Activated naive CD8-positive, alpha-beta T cell treated with anti-CD3 and anti-CD28 coated beads, Interleukin-2, amount 10 ng/mL, durations not matched to agents 7 days and 5 days (primary cell): ENCODE measurements at regions not wholly inside any gene's neighbourhood (a gene's known extent, or its start where the extent isn't known, plus 50 kb on each side); places are given as distances from the start of the nearest gene placed in this dataset.
"Not testable (repeated sequence)": the region's sequence is repeated elsewhere in the genome, so short reads cannot be mapped to it uniquely, and the experiment has no call there.

Source experiments
- ATAC-seq: fragments of 150-1000 bp; cut with Tn5 transposase; one replicate; pipeline ENCODE4 v1.10.0; 2021; ENCODE audit warnings: low read depth, moderate library complexity
- POLR2A ChIA-PET: fragments of 350-600 bp; sonication (Branson Sonifier 250); formaldehyde crosslinking; loops from one replicate; lab custom pipeline; 2021; ENCODE audit warnings: antibody characterized with exemption; lab: Charles Lee
- DNase-seq: peaks from one replicate; pipeline ENCODE4 v3.0.0; 2021
- H3K27ac Mint-ChIP-seq: one replicate; pipeline ENCODE4 v1.8.0; 2022; ENCODE audit warnings: mild to moderate bottlenecking, mixed read lengths
- H3K27me3 Mint-ChIP-seq: one replicate; pipeline ENCODE4 v1.8.0; 2022; ENCODE audit warnings: mild to moderate bottlenecking, moderate library complexity, mixed read lengths
- H3K36me3 Mint-ChIP-seq: one replicate; pipeline ENCODE4 v1.8.0; 2021; ENCODE audit warnings: mild to moderate bottlenecking, mixed read lengths
- H3K4me1 Mint-ChIP-seq: one replicate; pipeline ENCODE4 v1.8.0; 2021; ENCODE audit warnings: mixed read lengths
- H3K4me3 Mint-ChIP-seq: one replicate; pipeline ENCODE4 v1.8.0; 2022; ENCODE audit warnings: mild to moderate bottlenecking, moderate library complexity, mixed read lengths
- H3K9me3 Mint-ChIP-seq: one replicate; pipeline ENCODE4 v1.8.0; 2021; ENCODE audit warnings: mixed read lengths

GRCh38 chr2:7094231-7094741 lies 177.1 kb downstream of the RNF144A start:
- DNase-seq (no peak), ATAC-seq (no peak)
- Mint-ChIP-seq H3K4me1 (peaks cover 5% of the 10 kb centered on the region), H3K27ac (no peak overlapping the region), H3K4me3 (no peak overlapping the region), H3K9me3 (no peaks in the 10 kb centered on the region), H3K36me3 (peaks cover 1% of the 10 kb centered on the region), H3K27me3 (no peaks in the 10 kb centered on the region)
- POLR2A ChIA-PET: no interaction called here

- Mint-ChIP-seq H3K4me3 (peak overlapping the region; percentile 55), H3K9me3 (no peaks in the 10 kb centered on the region), H3K27me3 (no peaks in the 10 kb centered on the region), H3K36me3 (no peaks in the 10 kb centered on the region), H3K27ac (no peak overlapping the region), H3K4me1 (peaks cover 5% of the 10 kb centered on the region)
- DNase-seq: no peak
- ATAC-seq: no peak
- POLR2A ChIA-PET: interaction anchor here (0.5 kb wide), 1 partner anchor 550 kb away, joined by 4 read pairs; no protein-coding TSS in a partner anchor
These were observed 179.6 kb downstream of the RNF144A start for GRCh38 chr2:7096726-7097352.

- Mint-ChIP-seq H3K27me3 (no peaks in the 10 kb centered on the region), H3K27ac (no peak overlapping the region), H3K4me3 (peak overlapping the region; percentile 55), H3K9me3 (no peaks in the 10 kb centered on the region), H3K4me1 (peaks cover 5% of the 10 kb centered on the region), H3K36me3 (no peaks in the 10 kb centered on the region)
- peak; percentile 92 for ATAC-seq
- peak; percentile 85 for DNase-seq
- POLR2A ChIA-PET: no interaction called here
These were observed 180.2 kb downstream of the RNF144A start for GRCh38 chr2:7097353-7097895.

GRCh38 chr2:7098816-7099215 lies 181.6 kb downstream of the RNF144A start:
- Mint-ChIP-seq H3K27ac (no peak overlapping the region), H3K27me3 (no peaks in the 10 kb centered on the region), H3K36me3 (no peaks in the 10 kb centered on the region), H3K4me1 (peaks cover 5% of the 10 kb centered on the region), H3K9me3 (no peaks in the 10 kb centered on the region), H3K4me3 (no peak overlapping the region)
- POLR2A ChIA-PET: no interaction called here
- DNase-seq: no peak
- no peak for ATAC-seq

- H3K36me3 Mint-ChIP-seq, DNase-seq, H3K4me3 Mint-ChIP-seq: not testable (repeated sequence)
These were observed 182.5 kb downstream of the RNF144A start for GRCh38 chr2:7099687-7100086.

GRCh38 chr2:7102826-7103225 lies 185.6 kb downstream of the RNF144A start:
- Mint-ChIP-seq H3K27me3 (no peaks in the 10 kb centered on the region), H3K9me3 (no peaks in the 10 kb centered on the region), H3K27ac (no peak overlapping the region), H3K36me3 (peaks cover 10% of the 10 kb centered on the region), H3K4me1 (no peaks in the 10 kb centered on the region), H3K4me3 (no peak overlapping the region)
- POLR2A ChIA-PET: no interaction called here
- no peak for ATAC-seq
- DNase-seq: no peak

More at GRCh38 chr2:7099687-7100086, 182.5 kb downstream of the RNF144A start:
- H3K27ac Mint-ChIP-seq, ATAC-seq, H3K9me3 Mint-ChIP-seq, POLR2A ChIA-PET, H3K4me1 Mint-ChIP-seq, H3K27me3 Mint-ChIP-seq: not testable (repeated sequence)

- DNase-seq (no peak), ATAC-seq (no peak)
- peaks cover 6% of the 10 kb centered on the region for H3K9me3 Mint-ChIP-seq
- H3K27ac Mint-ChIP-seq: no peak overlapping the region
- no peak overlapping the region for H3K4me3 Mint-ChIP-seq
- POLR2A ChIA-PET: no interaction called here
- peaks cover 1% of the 10 kb centered on the region for H3K4me1 Mint-ChIP-seq
- H3K36me3 Mint-ChIP-seq: peaks cover 29% of the 10 kb centered on the region
- H3K27me3 Mint-ChIP-seq: no peaks in the 10 kb centered on the region
These were observed 191.8 kb downstream of the RNF144A start for GRCh38 chr2:7108792-7109532.

GRCh38 chr2:7109533-7109885 lies 192.3 kb downstream of the RNF144A start:
- POLR2A ChIA-PET: no interaction called here
- Mint-ChIP-seq H3K27ac (no peak overlapping the region), H3K36me3 (peaks cover 30% of the 10 kb centered on the region), H3K27me3 (no peaks in the 10 kb centered on the region), H3K9me3 (peaks cover 7% of the 10 kb centered on the region), H3K4me1 (peaks cover 2% of the 10 kb centered on the region), H3K4me3 (no peak overlapping the region)
- DNase-seq (no peak), ATAC-seq (no peak)

GRCh38 chr2:7111626-7112025 lies 194.4 kb downstream of the RNF144A start:
- Mint-ChIP-seq H3K4me1 (peaks cover 4% of the 10 kb centered on the region), H3K27ac (no peak overlapping the region), H3K27me3 (no peaks in the 10 kb centered on the region), H3K4me3 (no peak overlapping the region), H3K36me3 (peaks cover 26% of the 10 kb centered on the region), H3K9me3 (peaks cover 7% of the 10 kb centered on the region)
- POLR2A ChIA-PET: interaction anchor here (0.7 kb wide), 1 partner anchor 246 kb away, joined by 3 read pairs; no protein-coding TSS in a partner anchor
- DNase-seq: no peak
- no peak for ATAC-seq

GRCh38 chr2:7115364-7115763 lies 198.2 kb downstream of the RNF144A start:
- H3K9me3 Mint-ChIP-seq: peaks cover 7% of the 10 kb centered on the region
- DNase-seq: no peak
- POLR2A ChIA-PET: interaction anchor here (1.1 kb wide), 1 partner anchor 11 kb away, joined by 3 read pairs; no protein-coding TSS in a partner anchor
- no peak for ATAC-seq
- H3K4me3 Mint-ChIP-seq: no peak overlapping the region
- H3K36me3 Mint-ChIP-seq: peaks cover 22% of the 10 kb centered on the region
- peaks cover 9% of the 10 kb centered on the region for H3K4me1 Mint-ChIP-seq
- peak overlapping the region; percentile 24 for H3K27ac Mint-ChIP-seq
- H3K27me3 Mint-ChIP-seq: no peaks in the 10 kb centered on the region

GRCh38 chr2:7115906-7116305 lies 198.7 kb downstream of the RNF144A start:
- Mint-ChIP-seq H3K36me3 (peaks cover 21% of the 10 kb centered on the region), H3K27ac (no peak overlapping the region), H3K4me1 (peaks cover 9% of the 10 kb centered on the region), H3K27me3 (no peaks in the 10 kb centered on the region), H3K4me3 (no peak overlapping the region), H3K9me3 (peaks cover 7% of the 10 kb centered on the region)
- ATAC-seq (no peak), DNase-seq (no peak)
- POLR2A ChIA-PET: interaction anchor here (1.1 kb wide), 1 partner anchor 11 kb away, joined by 3 read pairs; no protein-coding TSS in a partner anchor

GRCh38 chr2:7116511-7116910 lies 199.3 kb downstream of the RNF144A start:
- H3K4me1 Mint-ChIP-seq: peaks cover 9% of the 10 kb centered on the region
- ATAC-seq (no peak), DNase-seq (no peak)
- H3K27ac Mint-ChIP-seq: no peak overlapping the region
- peaks cover 7% of the 10 kb centered on the region for H3K9me3 Mint-ChIP-seq
- no peaks in the 10 kb centered on the region for H3K27me3 Mint-ChIP-seq
- peaks cover 16% of the 10 kb centered on the region for H3K36me3 Mint-ChIP-seq
- POLR2A ChIA-PET: interaction anchor here (1.1 kb wide), 1 partner anchor 12 kb away, joined by 3 read pairs; no protein-coding TSS in a partner anchor
- H3K4me3 Mint-ChIP-seq: no peak overlapping the region

GRCh38 chr2:7117076-7117475 lies 199.9 kb downstream of the RNF144A start:
- Mint-ChIP-seq H3K4me3 (no peak overlapping the region), H3K9me3 (peaks cover 7% of the 10 kb centered on the region), H3K4me1 (peaks cover 9% of the 10 kb centered on the region), H3K27me3 (no peaks in the 10 kb centered on the region), H3K27ac (no peak overlapping the region), H3K36me3 (peaks cover 13% of the 10 kb centered on the region)
- POLR2A ChIA-PET: no interaction called here
- ATAC-seq: no peak
- DNase-seq: no peak
